GM12892 (cell line): ENCODE measurements at regions not wholly inside any gene's neighbourhood (a gene's known extent, or its start where the extent isn't known, plus 50 kb on each side); places are given as distances from the start of the nearest gene placed in this dataset.
"Not testable (repeated sequence)": the region's sequence is repeated elsewhere in the genome, so short reads cannot be mapped to it uniquely, and the experiment has no call there.

Experiments
- DNase-seq: peaks from one replicate; pipeline ENCODE4 v3.0.0; 2011; ENCODE audit not compliant: insufficient read length
- FAIRE-seq: peaks from 2 replicates; lab custom pipeline; 2011; peaks lifted over from hg19 to GRCh38; lab: Jason Lieb, UNC
- POLR2A ChIP-seq: IDR thresholded peaks from 2 replicates; pipeline ENCODE4 v1.6.1; 2011; ENCODE audit warnings: low read depth, low read length, control low read depth
- POLR2AphosphoS5 ChIP-seq: IDR thresholded peaks from 2 replicates; pipeline ENCODE4 v1.6.1; 2011; ENCODE audit warnings: low read depth, low read length, control low read depth
- TAF1 ChIP-seq: IDR thresholded peaks from 2 replicates; pipeline ENCODE4 v1.6.1; 2011; ENCODE audit warnings: low read depth, mild to moderate bottlenecking, control low read depth, low read length, borderline replicate concordance

DNA sequence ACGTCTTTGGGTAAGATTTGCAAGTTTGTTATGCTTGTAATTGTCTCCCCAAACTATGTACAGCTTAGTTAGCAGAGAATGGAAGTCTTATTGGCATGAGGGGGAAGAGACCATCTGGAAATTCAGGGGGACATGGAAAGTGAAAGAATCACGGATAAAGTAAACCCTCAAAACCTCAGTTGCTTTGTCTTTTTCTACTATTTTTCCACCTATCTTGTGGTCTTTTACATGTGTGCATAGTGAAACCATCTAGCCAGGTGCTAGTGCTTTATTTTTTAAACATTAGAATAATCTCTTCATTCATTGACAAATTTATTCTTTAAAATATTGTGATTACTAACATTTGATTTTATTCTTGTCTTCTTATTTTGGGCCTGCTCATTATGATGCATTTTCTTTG lies 441.1 kb upstream of the RORB start:
- DNase-seq (no peak), FAIRE-seq (no peak)
- TF ChIP-seq TAF1, result no peak
- no peak for TF ChIP-seq POLR2A
- no peak for TF ChIP-seq POLR2AphosphoS5

DNA sequence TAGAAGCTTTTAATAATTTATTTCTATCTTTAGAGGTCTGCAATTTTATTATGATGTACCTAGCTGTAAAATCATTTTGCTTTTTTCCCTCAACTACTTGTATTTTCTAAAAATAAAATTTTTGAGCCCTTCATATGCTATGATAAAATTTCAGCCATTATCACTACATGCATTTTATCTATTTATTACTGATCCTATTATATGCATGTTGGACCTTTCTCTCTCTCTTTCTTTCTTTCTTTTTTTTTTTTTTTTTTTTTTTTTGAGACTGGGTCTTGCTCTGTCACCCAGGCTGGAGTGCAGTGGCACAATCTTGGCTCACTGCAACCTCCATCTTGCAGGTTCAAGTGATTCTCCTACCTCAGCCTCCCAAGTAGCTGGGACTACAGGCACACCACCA lies 440.1 kb upstream of the RORB start:
- not testable (repeated sequence) for FAIRE-seq

DNA sequence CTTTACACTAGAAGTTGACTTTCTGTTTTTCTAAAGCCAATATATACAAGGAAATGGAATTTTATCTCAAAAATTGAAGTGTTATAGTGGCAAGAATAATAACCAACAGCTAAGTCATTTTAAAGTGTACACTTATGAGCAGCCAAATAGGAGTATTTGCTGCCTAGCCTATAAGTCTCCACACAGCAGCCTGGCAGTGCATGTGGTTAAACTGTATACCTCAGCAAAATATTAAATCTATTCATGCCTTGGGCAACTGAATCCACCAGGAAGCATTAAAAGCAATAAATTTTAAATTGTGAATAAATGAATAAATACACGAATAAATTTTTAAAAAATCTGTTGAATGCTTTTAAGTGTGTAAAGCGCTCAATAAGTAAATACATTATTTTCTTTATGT lies 432.4 kb upstream of the RORB start:
- DNase-seq (no peak), FAIRE-seq (no peak)
- TF ChIP-seq TAF1 (no peak), POLR2A (no peak), POLR2AphosphoS5 (no peak)

More for the DNA sequence above, 440.1 kb upstream of the RORB start:
- DNase-seq, result not testable (repeated sequence)

DNA sequence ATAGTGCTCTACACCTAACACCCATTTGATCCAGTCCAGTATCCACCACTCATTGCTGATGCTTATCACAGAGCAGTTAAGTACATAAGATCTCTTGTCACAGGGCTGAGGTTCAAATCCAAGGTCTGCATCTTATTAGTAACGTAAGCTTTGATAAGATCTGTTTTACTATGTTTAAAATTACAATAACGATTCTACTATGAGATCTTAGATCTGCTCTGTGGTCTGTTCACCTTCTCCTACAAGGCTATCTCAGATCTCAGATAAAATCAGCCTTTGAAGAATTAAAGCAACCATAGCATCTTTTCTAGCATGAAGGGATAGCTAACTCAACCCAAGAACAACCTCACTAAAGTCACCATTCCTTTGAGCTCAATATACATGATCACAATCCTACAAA lies 431.0 kb upstream of the RORB start:
- DNase-seq, result no peak
- FAIRE-seq, result no peak
- TF ChIP-seq POLR2A (no peak), TAF1 (no peak), POLR2AphosphoS5 (no peak)

DNA sequence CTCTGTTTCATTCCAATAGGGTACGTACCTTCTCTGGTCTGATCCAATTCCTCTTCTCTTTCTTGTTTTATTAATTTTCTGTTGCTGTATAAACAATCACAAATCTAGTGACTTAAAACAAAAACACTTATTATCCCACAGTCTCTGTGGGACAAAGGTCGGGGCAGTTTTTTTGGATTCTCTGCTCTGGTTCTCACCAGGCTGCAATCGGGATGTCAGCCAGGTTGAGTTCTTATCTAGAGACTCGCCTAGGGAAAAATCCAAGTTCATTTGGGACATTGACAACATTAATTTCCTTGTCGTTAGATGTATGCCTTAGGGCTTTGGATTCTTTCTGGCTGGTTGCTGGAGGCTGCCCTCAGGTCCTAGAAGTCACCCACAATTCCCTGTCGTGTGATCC lies 430.5 kb upstream of the RORB start:
- TF ChIP-seq TAF1, result no peak
- TF ChIP-seq POLR2AphosphoS5, result no peak
- TF ChIP-seq POLR2A, result no peak
- FAIRE-seq, result no peak
- DNase-seq, result no peak

DNA sequence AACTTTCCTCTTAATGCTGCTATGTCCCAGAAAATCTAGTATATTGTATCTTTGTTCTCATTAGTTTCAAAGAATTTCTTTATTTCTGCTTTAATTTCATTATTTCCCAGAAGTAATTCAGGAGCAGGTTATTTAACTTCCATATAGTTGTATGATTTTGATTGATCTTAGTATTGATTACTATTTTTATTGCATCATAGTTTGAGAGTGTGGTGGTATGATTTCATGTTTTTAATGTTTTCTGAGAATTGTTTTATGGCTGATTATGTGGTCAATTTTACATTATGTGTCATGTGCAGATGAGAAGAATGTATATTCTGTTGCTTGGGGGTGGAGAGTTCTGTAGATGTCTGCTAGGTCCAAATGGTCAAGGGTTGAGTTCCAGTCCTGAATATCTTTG lies 425.6 kb upstream of the RORB start:
- TF ChIP-seq POLR2A, result no peak
- no peak for TF ChIP-seq POLR2AphosphoS5
- TF ChIP-seq TAF1, result no peak
- no peak for DNase-seq
- no peak for FAIRE-seq

DNA sequence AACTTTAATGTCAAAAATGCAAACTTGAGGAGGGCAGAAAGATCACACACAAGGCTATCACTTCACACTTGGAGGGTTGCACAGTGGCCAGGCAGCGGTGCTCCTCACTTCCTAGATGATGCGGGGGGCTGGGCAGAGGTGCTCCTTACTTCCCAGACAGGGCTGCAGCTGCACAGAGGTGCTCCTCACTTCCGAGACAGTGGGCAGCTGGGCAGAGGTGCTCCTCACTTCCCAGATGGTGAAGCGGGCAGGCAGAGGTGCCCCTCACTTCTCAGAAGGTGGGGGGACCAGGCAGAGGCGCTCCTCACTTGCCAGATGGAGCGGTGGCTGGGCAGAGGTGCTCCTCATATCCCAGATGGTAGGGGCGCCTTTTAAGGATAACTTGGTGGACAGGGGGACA lies 423.2 kb upstream of the RORB start:
- no peak for TF ChIP-seq POLR2AphosphoS5
- no peak for TF ChIP-seq TAF1
- TF ChIP-seq POLR2A, result no peak
- FAIRE-seq, result no peak
- DNase-seq, result no peak

DNA sequence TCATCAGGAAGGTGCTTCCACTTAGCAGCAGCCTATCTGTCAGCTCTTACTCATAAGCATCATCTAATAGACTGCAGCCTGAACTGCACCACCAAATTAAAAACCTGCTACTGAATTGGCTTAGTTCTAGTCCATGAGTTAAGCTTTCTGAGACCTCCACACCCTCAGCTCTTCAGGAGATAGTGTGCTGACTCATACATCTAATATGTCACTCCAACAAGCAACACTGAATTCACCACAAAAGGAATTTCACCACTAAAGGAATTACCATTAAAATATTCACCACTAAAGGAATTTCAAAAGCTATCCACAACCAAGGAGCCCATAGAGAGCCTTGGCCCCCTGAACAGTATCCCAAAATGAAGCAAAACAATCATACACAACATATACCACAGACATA lies 418.5 kb upstream of the RORB start:
- DNase-seq (no peak), FAIRE-seq (no peak)
- no peak for TF ChIP-seq POLR2A
- no peak for TF ChIP-seq POLR2AphosphoS5
- TF ChIP-seq TAF1, result no peak

DNA sequence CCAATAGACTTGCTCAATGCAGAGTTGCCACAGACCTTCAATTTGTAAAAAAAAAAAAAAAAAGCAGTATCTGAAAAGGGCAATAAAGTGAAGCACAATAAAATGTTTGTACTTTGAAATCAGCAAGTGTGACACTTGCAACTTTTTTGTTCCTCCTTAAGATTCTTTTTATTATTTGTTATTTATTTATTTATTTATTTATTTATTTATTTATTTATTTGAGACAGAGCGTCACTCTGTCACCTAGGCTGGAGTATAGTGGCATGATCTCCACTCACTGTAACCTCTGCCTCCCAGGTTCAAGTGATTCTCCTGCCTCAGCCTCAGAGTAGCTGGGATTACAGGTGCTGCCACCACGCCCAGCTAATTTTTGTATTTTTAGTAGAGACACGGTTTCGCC lies 416.5 kb upstream of the RORB start:
- not testable (repeated sequence) for FAIRE-seq, DNase-seq

DNA sequence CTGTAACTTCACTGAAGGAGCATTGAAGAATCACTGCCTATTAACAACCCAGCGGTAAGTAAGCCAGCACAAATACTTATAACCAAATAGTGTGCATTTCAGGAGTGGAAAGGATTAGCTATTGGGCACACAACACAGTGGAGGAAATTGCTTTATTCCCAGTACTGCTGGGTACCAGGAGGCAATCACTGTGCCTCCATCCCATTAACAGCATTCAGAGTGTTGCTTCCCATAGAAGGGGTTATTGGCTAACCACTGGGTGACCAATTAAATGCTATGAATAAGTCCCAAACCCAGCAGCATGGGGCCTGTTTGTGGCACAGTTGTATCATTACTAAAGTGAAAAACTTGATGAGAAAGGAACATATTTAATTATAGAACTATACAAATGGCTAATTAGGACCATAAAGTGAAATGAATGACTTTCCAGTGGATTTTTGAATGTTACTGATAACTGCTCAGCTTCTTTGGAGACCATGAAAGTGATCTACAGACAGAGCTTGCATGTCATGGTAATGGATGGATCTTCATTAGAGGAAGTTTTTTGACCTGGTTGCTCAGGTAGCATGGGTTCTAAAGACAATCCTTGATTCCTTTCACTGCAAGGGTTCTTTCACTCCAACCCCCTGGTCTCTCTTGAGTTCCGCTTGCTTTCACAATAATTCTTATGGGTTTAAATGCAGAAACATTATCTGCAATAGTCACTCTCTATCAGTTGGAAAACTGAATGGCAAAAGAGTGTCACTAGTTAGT lies 413.3 kb upstream of the RORB start:
- TF ChIP-seq POLR2AphosphoS5, result no peak
- no peak for TF ChIP-seq POLR2A
- TF ChIP-seq TAF1, result no peak
- DNase-seq (no peak), FAIRE-seq (no peak)

DNA sequence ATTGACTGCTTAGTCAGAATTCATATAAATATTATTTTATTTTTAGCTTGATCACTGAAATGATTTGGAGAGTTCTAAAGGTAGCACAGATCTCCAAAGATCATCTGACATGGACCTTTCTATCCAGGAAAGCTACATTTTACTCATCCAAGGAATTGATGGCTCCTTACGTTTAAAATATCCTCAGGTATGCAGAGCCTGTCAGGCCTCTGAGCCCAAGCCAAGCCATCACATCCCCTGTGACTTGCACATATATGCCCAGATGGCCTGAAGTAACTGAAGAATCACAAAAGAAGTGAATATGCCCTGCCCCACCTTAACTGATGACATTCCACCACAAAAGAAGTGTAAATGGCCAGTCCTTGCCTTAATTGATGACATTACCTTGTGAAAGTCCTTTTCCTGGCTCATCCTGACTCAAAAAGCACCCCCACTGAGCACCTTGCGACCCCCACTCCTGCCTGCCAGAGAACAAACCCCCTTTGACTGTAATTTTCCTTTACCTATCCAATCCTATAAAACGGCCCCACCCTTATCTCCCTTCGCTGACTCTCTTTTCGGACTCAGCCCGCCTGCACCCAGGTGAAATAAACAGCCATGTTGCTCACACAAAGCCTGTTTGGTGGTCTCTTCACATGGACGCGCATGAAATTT lies 411.6 kb upstream of the RORB start:
- FAIRE-seq, DNase-seq: not testable (repeated sequence)

DNA sequence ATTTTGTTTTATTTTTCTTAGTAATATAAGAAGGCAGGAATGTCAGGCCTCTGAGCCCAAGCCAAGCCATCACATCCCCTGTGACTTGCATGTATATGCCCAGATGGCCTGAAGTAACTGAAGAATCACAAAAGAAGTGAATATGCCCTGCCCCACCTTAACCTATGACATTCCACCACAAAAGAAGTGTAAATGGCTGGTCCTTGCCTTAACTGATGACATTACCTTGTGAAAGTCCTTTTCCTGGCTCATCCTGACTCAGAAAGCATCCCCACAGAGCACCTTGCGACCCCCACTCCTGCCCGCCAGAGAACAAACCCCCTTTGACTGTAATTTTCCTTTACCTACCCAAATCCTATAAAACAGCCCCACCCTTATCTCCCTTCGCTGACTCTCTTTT lies 406.2 kb upstream of the RORB start:
- FAIRE-seq, DNase-seq: not testable (repeated sequence)

DNA sequence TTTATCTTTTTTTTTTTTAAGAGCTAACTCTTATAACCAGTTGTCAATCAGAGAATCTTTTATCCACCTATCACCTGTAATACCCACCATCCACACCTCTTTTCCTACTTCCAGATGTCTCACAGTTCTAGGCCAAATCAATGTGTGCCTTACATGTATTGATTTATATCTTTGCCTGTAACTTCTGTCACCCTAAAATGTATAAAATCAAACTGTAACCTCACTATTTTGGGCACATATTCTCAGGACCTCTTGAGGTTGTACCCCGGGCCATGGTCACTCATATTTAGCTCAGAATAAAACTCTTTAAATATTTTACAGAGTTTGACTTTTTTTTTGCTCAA lies 404.7 kb upstream of the RORB start:
- no peak for FAIRE-seq
- TF ChIP-seq POLR2A (no peak), TAF1 (no peak), POLR2AphosphoS5 (no peak)
- DNase-seq, result no peak

DNA sequence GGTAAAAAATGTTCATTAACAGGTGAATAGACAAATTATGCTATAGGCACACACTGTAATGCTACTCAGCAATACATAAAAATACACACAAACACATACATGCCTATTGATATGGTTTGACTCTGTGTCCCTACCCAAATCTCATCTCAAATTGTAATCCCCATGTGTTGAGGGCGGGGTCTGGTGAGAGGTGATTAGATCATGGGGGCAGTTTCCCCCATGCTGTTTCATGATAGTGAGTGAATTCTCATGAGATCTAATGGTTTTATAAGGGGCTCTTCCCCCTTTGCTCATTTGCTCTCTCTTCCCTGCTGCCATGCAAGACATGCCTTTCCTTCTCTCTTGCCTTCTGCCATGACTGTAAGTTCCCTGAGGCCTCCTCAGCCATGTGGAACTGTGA lies 403.1 kb upstream of the RORB start:
- not testable (repeated sequence) for FAIRE-seq, DNase-seq
